ENCODE measurements at regions not wholly inside any gene's neighbourhood (a gene's known extent, or its start where the extent isn't known, plus 50 kb on each side); places are given as distances from the start of the nearest gene placed in this dataset.

DNA sequence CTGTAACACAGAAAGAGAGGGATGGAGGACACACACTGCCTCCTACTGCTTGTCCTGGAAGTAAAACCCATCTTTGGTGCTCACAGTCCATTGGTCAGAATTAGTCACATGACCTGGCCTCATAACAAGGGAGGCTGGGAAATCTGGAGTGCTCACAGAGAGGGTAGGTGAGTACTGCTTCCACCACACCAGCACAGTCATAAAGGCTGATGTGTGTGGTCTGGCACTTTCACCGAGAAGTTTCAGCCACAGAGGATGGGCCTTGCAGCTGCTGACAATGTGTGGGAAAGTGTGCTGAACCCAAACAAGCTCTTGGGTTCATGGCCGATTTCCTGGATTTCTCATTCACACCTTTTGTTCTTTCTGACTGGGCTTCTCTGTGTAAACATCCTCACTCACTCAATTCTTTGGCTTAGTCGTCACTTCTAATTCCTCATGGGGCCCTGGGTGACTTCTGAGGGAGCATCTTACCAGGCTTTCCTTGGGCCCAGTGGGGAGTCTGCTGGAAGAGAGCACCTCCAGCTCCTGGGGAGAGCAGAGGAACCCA is 100.7 kb downstream of the ASB7 start:
- Histone ChIP-seq H3K9me3 (ENCODE audit: control insufficient read depth in 3 of 3, low read length in 3 of 3) (peaks cover 0 to 4% (median 0%) of the 10 kb centered on the region in 3 donors), H3K4me1 (ENCODE audit: control insufficient read depth in 3 of 3, insufficient read depth in 3 of 3, low read length in 3 of 3) (no peaks in the 10 kb centered on the region), H3K9ac (ENCODE audit: low read depth in 1 of 3, low read length in 3 of 3) (no peak overlapping the region), H3K36me3 (ENCODE audit: control insufficient read depth in 3 of 3, insufficient read depth in 3 of 3, low read length in 3 of 3) (no peaks in the 10 kb centered on the region), H3K27me3 (ENCODE audit: control insufficient read depth in 3 of 3, insufficient read depth in 3 of 3, low read length in 3 of 3) (peaks cover 0 to 3% (median 0%) of the 10 kb centered on the region in 3 donors), H3K4me3 (ENCODE audit: low read length in 3 of 3) (no peak overlapping the region), H3K27ac (ENCODE audit: low read depth, low read length) (no peak overlapping the region)

DNA sequence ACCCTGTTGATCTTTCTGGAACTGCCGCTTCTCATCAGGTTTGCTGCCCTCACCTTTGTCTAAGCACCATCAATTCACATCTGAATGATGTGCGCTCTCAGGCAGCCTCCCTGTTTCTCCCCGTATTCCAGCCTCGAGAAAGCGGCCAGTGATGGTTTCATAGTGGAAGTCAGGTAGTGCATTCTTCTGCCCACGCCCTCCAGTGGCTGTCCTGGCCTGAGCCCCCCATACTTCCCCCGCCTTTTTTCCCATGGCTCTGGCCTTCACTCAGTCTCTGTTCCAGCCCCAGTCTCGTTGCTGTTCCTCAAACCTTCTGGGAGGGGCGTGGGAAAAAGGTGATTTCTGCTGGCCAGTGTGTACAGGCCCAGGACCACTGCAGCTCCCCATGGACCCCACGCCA is 101.3 kb downstream of the ASB7 start:
- peaks cover 0 to 4% (median 0%) of the 10 kb centered on the region in 3 donors for H3K9me3 ChIP-seq (ENCODE audit: control insufficient read depth in 3 of 3, low read length in 3 of 3)
- H3K4me3 ChIP-seq (ENCODE audit: low read length in 3 of 3): no peak overlapping the region
- H3K27me3 ChIP-seq (ENCODE audit: control insufficient read depth in 3 of 3, insufficient read depth in 3 of 3, low read length in 3 of 3): peaks cover 0 to 3% (median 0%) of the 10 kb centered on the region in 3 donors
- no peaks in the 10 kb centered on the region for H3K36me3 ChIP-seq (ENCODE audit: control insufficient read depth in 3 of 3, insufficient read depth in 3 of 3, low read length in 3 of 3)
- H3K4me1 ChIP-seq (ENCODE audit: control insufficient read depth in 3 of 3, insufficient read depth in 3 of 3, low read length in 3 of 3): no peaks in the 10 kb centered on the region
- no peak overlapping the region for H3K27ac ChIP-seq (ENCODE audit: low read depth, low read length)
- H3K9ac ChIP-seq (ENCODE audit: low read depth in 1 of 3, low read length in 3 of 3): no peak overlapping the region

DNA sequence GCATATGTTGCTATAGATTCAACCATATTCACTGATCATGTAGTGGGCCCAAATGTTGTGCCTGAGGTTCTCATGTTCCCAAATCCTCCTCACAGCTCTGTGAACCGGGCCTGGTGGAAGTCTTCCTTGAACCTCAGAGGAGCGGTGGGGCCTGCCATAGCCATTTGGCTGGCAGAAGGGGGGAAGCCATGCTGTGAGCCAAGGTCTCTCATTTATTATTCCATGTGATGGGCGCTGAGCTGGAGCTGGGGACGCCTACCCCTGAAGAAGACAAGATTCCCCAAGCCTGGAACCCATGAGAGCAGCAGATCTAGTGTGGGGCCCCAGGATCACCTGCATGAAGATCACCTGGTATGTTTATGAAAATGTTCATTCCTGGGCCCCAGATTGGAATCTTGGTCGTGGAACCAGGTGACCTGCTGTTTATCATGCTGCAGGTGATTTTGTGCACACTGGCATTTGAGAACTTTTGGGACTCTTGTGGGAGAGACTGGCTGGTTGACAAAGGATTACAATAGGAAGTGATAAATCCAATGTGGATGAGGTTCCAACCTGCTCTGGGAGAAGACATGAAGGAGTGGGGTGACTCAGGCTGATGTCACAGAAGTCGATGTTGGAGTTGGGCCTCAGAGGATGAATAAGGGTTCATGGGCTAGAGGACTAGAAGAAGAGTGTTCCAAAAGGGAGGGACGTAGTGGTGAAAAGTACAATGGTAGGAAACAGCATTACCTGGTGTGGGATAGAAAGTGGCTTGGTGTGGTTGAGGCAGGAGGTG is 102.1 kb downstream of the ASB7 start:
- H3K9ac ChIP-seq (ENCODE audit: low read depth in 1 of 3, low read length in 3 of 3): no peak overlapping the region
- no peak overlapping the region for H3K27ac ChIP-seq (ENCODE audit: low read depth, low read length)
- no peaks in the 10 kb centered on the region for H3K36me3 ChIP-seq (ENCODE audit: control insufficient read depth in 3 of 3, insufficient read depth in 3 of 3, low read length in 3 of 3)
- H3K4me1 ChIP-seq (ENCODE audit: control insufficient read depth in 3 of 3, insufficient read depth in 3 of 3, low read length in 3 of 3): no peaks in the 10 kb centered on the region
- peaks cover 0 to 3% (median 0%) of the 10 kb centered on the region in 3 donors for H3K27me3 ChIP-seq (ENCODE audit: control insufficient read depth in 3 of 3, insufficient read depth in 3 of 3, low read length in 3 of 3)
- no peak overlapping the region for H3K4me3 ChIP-seq (ENCODE audit: low read length in 3 of 3)
- H3K9me3 ChIP-seq (ENCODE audit: control insufficient read depth in 3 of 3, low read length in 3 of 3): peaks cover 0 to 4% (median 0%) of the 10 kb centered on the region in 3 donors

DNA sequence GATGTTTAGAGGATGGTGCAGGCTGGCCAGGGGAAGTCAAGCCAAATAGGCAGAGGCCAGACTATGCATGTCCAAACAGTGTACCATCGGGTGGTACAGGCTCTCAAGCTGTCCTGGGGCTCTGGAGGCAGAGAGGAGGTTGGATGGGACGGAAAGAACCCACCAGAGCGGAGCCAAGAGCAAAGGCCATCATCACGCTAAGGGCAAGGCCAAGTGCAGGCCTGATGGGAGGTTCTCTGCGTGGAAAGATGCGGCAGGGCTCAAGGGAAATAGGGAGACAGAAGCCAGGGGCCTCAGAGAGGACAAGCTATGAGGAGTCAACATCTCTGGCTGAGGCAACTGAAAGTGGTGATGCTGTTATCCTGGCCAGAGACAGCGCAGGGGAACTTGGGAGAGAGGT is 102.7 kb downstream of the ASB7 start:
- Histone ChIP-seq H3K4me3 (ENCODE audit: low read length in 3 of 3) (no peak overlapping the region), H3K27me3 (ENCODE audit: control insufficient read depth in 3 of 3, insufficient read depth in 3 of 3, low read length in 3 of 3) (peaks cover 0 to 3% (median 0%) of the 10 kb centered on the region in 3 donors), H3K36me3 (ENCODE audit: control insufficient read depth in 3 of 3, insufficient read depth in 3 of 3, low read length in 3 of 3) (no peaks in the 10 kb centered on the region), H3K9ac (ENCODE audit: low read depth in 1 of 3, low read length in 3 of 3) (no peak overlapping the region), H3K4me1 (ENCODE audit: control insufficient read depth in 3 of 3, insufficient read depth in 3 of 3, low read length in 3 of 3) (no peaks in the 10 kb centered on the region), H3K27ac (ENCODE audit: low read depth, low read length) (no peak overlapping the region), H3K9me3 (ENCODE audit: control insufficient read depth in 3 of 3, low read length in 3 of 3) (peaks cover 0 to 4% (median 0%) of the 10 kb centered on the region in 3 donors)

DNA sequence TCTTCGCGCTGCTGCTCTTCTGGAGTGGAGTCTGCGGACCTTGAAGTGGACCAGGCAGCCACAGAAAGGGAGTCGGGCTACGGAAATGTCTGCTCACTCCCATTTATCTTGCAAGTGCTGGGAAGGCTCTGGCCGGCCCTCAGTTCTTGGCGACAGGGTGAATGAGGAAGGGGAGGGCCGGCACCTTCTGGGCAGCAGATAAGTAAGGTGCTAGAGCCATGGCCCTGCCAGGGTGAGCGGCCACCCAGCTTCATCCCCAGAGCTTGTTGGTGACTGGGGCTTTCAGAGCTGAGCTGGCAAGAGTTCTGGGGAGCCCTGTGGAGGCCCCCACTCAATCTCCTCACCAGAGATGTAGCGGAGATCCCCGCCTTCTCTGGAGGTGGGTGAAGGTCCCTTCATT is 103.5 kb downstream of the ASB7 start:
- no peaks in the 10 kb centered on the region for H3K4me1 ChIP-seq (ENCODE audit: control insufficient read depth in 3 of 3, insufficient read depth in 3 of 3, low read length in 3 of 3)
- no peak overlapping the region for H3K27ac ChIP-seq (ENCODE audit: low read depth, low read length)
- H3K27me3 ChIP-seq (ENCODE audit: control insufficient read depth in 3 of 3, insufficient read depth in 3 of 3, low read length in 3 of 3): peaks cover 0 to 3% (median 0%) of the 10 kb centered on the region in 3 donors
- no peak overlapping the region for H3K9ac ChIP-seq (ENCODE audit: low read depth in 1 of 3, low read length in 3 of 3)
- no peak overlapping the region for H3K4me3 ChIP-seq (ENCODE audit: low read length in 3 of 3)
- H3K36me3 ChIP-seq (ENCODE audit: control insufficient read depth in 3 of 3, insufficient read depth in 3 of 3, low read length in 3 of 3): no peaks in the 10 kb centered on the region
- peaks cover 0 to 4% (median 0%) of the 10 kb centered on the region in 3 donors for H3K9me3 ChIP-seq (ENCODE audit: control insufficient read depth in 3 of 3, low read length in 3 of 3)

DNA sequence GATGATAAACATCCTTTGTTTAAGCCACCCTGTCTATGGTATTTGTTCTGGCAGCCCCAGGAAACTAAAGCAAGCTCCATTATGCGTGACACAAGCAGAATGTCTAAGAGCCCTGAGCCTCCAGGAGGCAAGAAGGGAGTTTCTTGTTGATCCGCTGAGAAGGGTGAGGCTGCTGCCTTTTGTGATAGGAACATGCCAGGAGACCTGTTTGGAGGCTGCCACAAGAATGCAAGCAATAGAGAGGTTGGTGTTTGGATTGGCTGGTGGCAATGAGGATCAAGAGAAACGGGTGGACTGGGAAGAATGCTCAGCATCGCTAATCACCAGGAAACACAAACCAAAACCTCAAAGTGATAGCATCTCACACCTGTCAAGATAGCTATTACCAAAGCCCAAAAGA is 104.8 kb downstream of the ASB7 start:
- Histone ChIP-seq H3K27me3 (ENCODE audit: control insufficient read depth in 3 of 3, insufficient read depth in 3 of 3, low read length in 3 of 3) (peaks cover 0 to 3% (median 0%) of the 10 kb centered on the region in 3 donors), H3K4me1 (ENCODE audit: control insufficient read depth in 3 of 3, insufficient read depth in 3 of 3, low read length in 3 of 3) (no peaks in the 10 kb centered on the region), H3K27ac (ENCODE audit: low read depth, low read length) (no peak overlapping the region), H3K4me3 (ENCODE audit: low read length in 3 of 3) (no peak overlapping the region), H3K9me3 (ENCODE audit: control insufficient read depth in 3 of 3, low read length in 3 of 3) (peaks cover 0 to 4% (median 0%) of the 10 kb centered on the region in 3 donors), H3K36me3 (ENCODE audit: control insufficient read depth in 3 of 3, insufficient read depth in 3 of 3, low read length in 3 of 3) (no peaks in the 10 kb centered on the region), H3K9ac (ENCODE audit: low read depth in 1 of 3, low read length in 3 of 3) (no peak overlapping the region)

DNA sequence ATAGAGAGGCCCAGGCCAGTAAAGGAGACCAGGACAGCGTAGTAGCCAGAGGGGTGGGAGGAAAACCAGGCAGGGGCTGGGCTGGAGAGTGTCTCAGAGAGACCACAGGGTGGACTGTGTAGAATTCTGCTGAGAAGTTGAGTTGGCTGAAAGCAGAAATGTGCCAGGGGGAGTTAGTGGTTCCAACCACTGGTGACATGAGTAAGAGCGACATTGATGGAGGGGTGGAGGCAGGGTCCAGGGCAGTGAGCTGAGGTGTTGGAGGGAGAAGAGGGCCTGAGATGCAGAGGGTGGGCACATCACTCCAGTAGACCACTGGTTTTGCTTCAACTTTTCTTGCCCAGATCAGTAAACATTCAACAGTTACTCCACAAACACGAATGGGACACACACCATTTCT is 106.5 kb downstream of the ASB7 start:
- Histone ChIP-seq H3K27me3 (ENCODE audit: control insufficient read depth in 3 of 3, insufficient read depth in 3 of 3, low read length in 3 of 3) (peaks cover 0 to 3% (median 0%) of the 10 kb centered on the region in 3 donors), H3K4me3 (ENCODE audit: low read length in 3 of 3) (no peak overlapping the region), H3K9ac (ENCODE audit: low read depth in 1 of 3, low read length in 3 of 3) (no peak overlapping the region), H3K9me3 (ENCODE audit: control insufficient read depth in 3 of 3, low read length in 3 of 3) (no peaks in the 10 kb centered on the region), H3K36me3 (ENCODE audit: control insufficient read depth in 3 of 3, insufficient read depth in 3 of 3, low read length in 3 of 3) (no peaks in the 10 kb centered on the region), H3K4me1 (ENCODE audit: control insufficient read depth in 3 of 3, insufficient read depth in 3 of 3, low read length in 3 of 3) (no peaks in the 10 kb centered on the region), H3K27ac (ENCODE audit: low read depth, low read length) (no peak overlapping the region)

DNA sequence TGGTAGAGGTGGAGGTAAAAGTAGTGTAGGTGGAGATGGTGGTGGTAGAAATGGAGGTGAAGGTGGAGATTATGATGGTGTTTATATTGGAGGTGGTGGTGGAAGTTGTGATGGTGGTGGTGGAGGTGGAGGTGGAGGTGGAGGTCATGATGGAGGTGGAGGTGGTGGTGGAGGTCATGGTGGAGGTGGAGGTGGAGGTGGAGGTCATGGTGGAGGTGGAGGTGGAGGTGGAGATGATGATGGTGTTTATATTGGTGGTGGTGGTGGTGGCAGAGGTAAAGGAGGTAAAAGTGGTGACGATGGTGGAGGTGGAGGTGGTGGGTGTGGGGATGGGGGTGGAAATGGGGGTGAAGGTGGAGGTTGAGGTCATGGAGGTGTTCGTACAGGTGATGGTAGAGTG is 107.8 kb downstream of the ASB7 start:
- no peak overlapping the region for H3K27ac ChIP-seq (ENCODE audit: low read depth, low read length)
- peaks cover 0 to 2% (median 0%) of the 10 kb centered on the region in 3 donors for H3K27me3 ChIP-seq (ENCODE audit: control insufficient read depth in 3 of 3, insufficient read depth in 3 of 3, low read length in 3 of 3)
- H3K4me3 ChIP-seq (ENCODE audit: low read length in 3 of 3): no peak overlapping the region
- H3K36me3 ChIP-seq (ENCODE audit: control insufficient read depth in 3 of 3, insufficient read depth in 3 of 3, low read length in 3 of 3): no peaks in the 10 kb centered on the region
- H3K9ac ChIP-seq (ENCODE audit: low read depth in 1 of 3, low read length in 3 of 3): no peak overlapping the region
- H3K9me3 ChIP-seq (ENCODE audit: control insufficient read depth in 3 of 3, low read length in 3 of 3): no peaks in the 10 kb centered on the region
- peaks cover 0 to under 1% (median 0%) of the 10 kb centered on the region in 3 donors for H3K4me1 ChIP-seq (ENCODE audit: control insufficient read depth in 3 of 3, insufficient read depth in 3 of 3, low read length in 3 of 3)

DNA sequence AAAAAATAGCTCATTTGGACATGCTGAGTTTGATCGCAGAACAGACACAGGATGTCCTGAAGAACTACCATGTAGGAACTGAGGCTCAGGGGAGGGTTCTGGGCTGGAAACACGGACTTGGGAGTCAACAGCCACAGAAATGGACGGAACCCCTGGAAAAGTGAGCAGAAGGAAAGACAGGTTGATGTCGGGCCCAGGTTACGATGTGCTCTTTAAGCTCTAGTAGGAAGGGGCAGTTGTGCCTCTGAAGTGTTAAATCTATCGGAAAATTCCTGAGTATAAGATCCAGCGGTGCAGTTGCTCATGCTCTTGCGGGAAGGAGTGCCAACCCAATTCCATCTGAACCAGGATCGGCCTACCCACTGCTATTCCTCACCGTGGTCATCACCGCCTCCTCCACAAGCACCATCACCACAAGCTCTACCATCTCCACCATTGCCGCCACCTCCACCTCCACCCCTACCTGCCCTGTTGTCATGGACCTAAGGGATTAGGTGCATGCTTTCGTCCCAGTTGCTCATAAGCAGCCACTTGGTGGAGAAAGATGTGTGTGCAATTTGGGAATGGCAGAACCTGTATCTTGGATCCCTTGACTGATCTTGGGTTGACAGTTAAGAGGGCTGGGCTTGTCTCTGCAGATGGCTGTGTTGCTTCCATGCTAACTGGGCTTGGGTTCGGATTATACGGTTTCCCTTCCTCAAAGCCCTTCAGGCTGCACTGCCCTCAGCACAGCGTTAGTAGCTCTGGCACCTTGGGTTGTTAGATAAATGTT is 108.5 kb downstream of the ASB7 start:
- Histone ChIP-seq H3K4me3 (ENCODE audit: low read length in 3 of 3) (no peak overlapping the region), H3K27ac (ENCODE audit: low read depth, low read length) (no peak overlapping the region), H3K9me3 (ENCODE audit: control insufficient read depth in 3 of 3, low read length in 3 of 3) (no peaks in the 10 kb centered on the region), H3K4me1 (ENCODE audit: control insufficient read depth in 3 of 3, insufficient read depth in 3 of 3, low read length in 3 of 3) (peaks cover under 1 to 5% (median 2%) of the 10 kb centered on the region in 3 donors), H3K27me3 (ENCODE audit: control insufficient read depth in 3 of 3, insufficient read depth in 3 of 3, low read length in 3 of 3) (peaks cover 0 to 5% (median 0%) of the 10 kb centered on the region in 3 donors), H3K9ac (ENCODE audit: low read depth in 1 of 3, low read length in 3 of 3) (no peak overlapping the region), H3K36me3 (ENCODE audit: control insufficient read depth in 3 of 3, insufficient read depth in 3 of 3, low read length in 3 of 3) (no peaks in the 10 kb centered on the region)
